D721Med (cell line): ENCODE measurements at regions not wholly inside any gene's neighbourhood (a gene's known extent, or its start where the extent isn't known, plus 50 kb on each side); places are given as distances from the start of the nearest gene placed in this dataset.

ENCODE experiments used
- DNase-seq: peaks from one replicate; pipeline ENCODE4 v3.0.0; 2011; ENCODE audit warnings: low spot score; ENCODE audit not compliant: insufficient read length
- FAIRE-seq: peaks from 2 replicates; lab custom pipeline; 2011; peaks lifted over from hg19 to GRCh38; lab: Jason Lieb, UNC
- CTCF ChIP-seq: IDR thresholded peaks from 2 replicates; pipeline ENCODE4 v1.5.1; 2012; ENCODE audit warnings: mild to moderate bottlenecking, control low read depth; ENCODE audit not compliant: insufficient read depth; ENCODE audit errors: missing control alignments

- DNase-seq = no peak
- TF ChIP-seq CTCF = no peak
Observed at GRCh38 chr2:79387431-79387830, 125.4 kb upstream of the CTNNA2 start.

GRCh38 chr2:79383681-79384080 is 129.2 kb upstream of the CTNNA2 start:
- DNase-seq (no peak), FAIRE-seq (no peak)
- TF ChIP-seq CTCF = no peak

More at GRCh38 chr2:79387431-79387830, 125.4 kb upstream of the CTNNA2 start:
- no peak for FAIRE-seq

DNA sequence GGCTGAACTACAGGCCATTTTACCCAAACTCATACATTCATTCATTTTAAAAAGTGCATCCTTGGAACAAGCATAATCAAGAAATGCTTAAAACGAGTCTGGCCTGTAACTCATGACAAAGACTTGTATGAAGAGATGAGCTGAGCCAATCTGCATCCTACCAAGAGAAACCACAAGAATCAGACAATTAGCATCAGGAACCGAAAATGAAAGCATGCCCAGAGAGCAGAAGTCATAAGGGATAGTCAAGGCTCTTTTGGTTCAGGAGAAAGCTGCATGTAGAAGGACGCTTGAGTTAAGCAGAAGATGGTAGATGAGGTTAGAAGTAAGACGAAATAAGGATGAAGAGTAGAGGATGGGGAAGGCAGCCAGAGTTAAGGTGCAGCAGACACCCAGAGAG is 137.0 kb upstream of the CTNNA2 start:
- no peak for TF ChIP-seq CTCF
- DNase-seq (no peak), FAIRE-seq (no peak)

GRCh38 chr2:79373358-79374130 is 139.3 kb upstream of the CTNNA2 start:
- no peak for DNase-seq
- no peak for FAIRE-seq
- TF ChIP-seq CTCF = no peak

GRCh38 chr2:79370976-79371538 is 141.8 kb upstream of the CTNNA2 start:
- no peak for FAIRE-seq
- no peak for DNase-seq
- TF ChIP-seq CTCF = no peak

GRCh38 chr2:79369127-79369526 is 143.7 kb upstream of the CTNNA2 start:
- TF ChIP-seq CTCF = no peak
- no peak for FAIRE-seq
- no peak for DNase-seq

GRCh38 chr2:79368116-79368630 is 144.7 kb upstream of the CTNNA2 start:
- no peak for FAIRE-seq
- no peak for DNase-seq
- no peak for TF ChIP-seq CTCF
